Transverse colon (tissue), 4 donors: ENCODE measurements at regions not wholly inside any gene's neighbourhood (a gene's known extent, or its start where the extent isn't known, plus 50 kb on each side); places are given as distances from the start of the nearest gene placed in this dataset.

Source experiments
- POLR2A ChIP-seq: fragments of 450-650 bp; IDR thresholded peaks from one replicate; pipeline ENCODE4 v1.6.1; 2016; ENCODE audit warnings: antibody characterized with exemption, mild to moderate bottlenecking, moderate library complexity
- POLR2AphosphoS5 ChIP-seq, 3 donors: sonication (generic); formaldehyde crosslinking; IDR thresholded peaks; one replicate each; pipeline ENCODE4 v1.6.1; 2016; ENCODE audit warnings: antibody characterized with exemption in 3 of 3
- TF ChIP-seq, protein P1 (sequence below), 5 experiments: fragments of 200-600 bp in 3 of 5; fragments of 450-650 bp in 2 of 5; sonication (generic) in 3 of 5; IDR thresholded peaks; 1 replicate in 2 of 5; 2 replicates in 3 of 5; pipeline ENCODE4 v1.5.1; 2016 to 2017; ENCODE audit warnings: antibody characterized with exemption in 5 of 5, inconsistent platforms in 3 of 5, mild to moderate bottlenecking in 2 of 5, moderate library complexity in 1 of 5

DNA sequence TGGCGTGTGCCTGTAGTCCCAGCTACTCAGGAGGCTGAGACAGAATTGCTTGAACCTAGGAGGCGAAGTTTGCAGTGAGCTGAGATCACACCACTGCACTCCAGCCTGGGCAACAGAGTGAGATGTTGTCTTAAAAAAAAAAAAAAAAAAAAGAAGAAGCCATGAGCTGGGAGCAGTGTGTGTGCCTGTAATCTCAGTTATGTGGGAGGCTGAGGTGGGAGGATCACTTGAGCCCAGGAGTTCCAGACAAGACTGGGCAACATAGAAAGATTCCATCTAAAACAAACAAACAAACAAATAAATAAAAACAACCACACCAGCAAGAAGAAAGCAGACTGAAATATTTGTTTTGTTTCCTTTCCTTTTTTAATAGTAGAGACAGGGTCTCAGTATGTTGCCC lies 62.2 kb upstream of the KIF13A start:
- TF ChIP-seq POLR2A: no peak
- TF ChIP-seq, protein P1, sequence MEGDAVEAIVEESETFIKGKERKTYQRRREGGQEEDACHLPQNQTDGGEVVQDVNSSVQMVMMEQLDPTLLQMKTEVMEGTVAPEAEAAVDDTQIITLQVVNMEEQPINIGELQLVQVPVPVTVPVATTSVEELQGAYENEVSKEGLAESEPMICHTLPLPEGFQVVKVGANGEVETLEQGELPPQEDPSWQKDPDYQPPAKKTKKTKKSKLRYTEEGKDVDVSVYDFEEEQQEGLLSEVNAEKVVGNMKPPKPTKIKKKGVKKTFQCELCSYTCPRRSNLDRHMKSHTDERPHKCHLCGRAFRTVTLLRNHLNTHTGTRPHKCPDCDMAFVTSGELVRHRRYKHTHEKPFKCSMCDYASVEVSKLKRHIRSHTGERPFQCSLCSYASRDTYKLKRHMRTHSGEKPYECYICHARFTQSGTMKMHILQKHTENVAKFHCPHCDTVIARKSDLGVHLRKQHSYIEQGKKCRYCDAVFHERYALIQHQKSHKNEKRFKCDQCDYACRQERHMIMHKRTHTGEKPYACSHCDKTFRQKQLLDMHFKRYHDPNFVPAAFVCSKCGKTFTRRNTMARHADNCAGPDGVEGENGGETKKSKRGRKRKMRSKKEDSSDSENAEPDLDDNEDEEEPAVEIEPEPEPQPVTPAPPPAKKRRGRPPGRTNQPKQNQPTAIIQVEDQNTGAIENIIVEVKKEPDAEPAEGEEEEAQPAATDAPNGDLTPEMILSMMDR (IDR thresholded peaks at IDR 0.05): no peak
- TF ChIP-seq POLR2AphosphoS5 (IDR thresholded peaks at IDR 0.05): no peak
